GM12865 (cell line): ENCODE measurements at regions not wholly inside any gene's neighbourhood (a gene's known extent, or its start where the extent isn't known, plus 50 kb on each side); places are given as distances from the start of the nearest gene placed in this dataset.

Experiments used
- DNase-seq: peaks from one replicate; pipeline ENCODE4 v3.0.0; 2010; ENCODE audit warnings: low read depth
- H3K4me3 ChIP-seq: 2 replicates; pipeline ENCODE4 v1.5.1; 2011; ENCODE audit warnings: mild to moderate bottlenecking, low read depth, low read length, control low read depth
- TF ChIP-seq, protein P1 (sequence below): IDR thresholded peaks from 2 replicates; pipeline ENCODE4 v1.5.1; 2011; ENCODE audit warnings: low read length, control low read depth, low read depth, inconsistent platforms; ENCODE audit not compliant: insufficient read depth; ENCODE audit errors: missing control alignments

DNA sequence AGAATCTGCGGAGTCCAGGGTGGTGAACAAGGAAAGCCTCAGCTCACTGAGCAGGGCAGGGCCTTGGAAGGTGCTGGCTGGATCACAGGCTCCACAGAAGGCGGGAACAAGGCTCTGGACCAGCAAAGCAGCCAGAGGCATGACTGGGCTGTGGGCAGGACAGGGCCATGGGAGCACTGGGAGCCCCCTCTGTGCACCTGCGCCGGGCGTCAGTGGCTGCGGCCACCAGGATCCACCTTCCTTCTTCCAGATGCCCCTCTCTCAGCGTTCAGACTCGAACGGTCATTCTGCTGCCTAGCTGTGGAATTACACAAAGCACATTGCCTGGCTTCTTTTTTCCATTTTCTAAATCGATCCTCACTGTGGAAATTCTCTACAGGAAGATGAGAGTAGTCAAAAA, 621.2 kb downstream of the GALR1 start:
- DNase-seq = no peak
- TF ChIP-seq, protein P1, sequence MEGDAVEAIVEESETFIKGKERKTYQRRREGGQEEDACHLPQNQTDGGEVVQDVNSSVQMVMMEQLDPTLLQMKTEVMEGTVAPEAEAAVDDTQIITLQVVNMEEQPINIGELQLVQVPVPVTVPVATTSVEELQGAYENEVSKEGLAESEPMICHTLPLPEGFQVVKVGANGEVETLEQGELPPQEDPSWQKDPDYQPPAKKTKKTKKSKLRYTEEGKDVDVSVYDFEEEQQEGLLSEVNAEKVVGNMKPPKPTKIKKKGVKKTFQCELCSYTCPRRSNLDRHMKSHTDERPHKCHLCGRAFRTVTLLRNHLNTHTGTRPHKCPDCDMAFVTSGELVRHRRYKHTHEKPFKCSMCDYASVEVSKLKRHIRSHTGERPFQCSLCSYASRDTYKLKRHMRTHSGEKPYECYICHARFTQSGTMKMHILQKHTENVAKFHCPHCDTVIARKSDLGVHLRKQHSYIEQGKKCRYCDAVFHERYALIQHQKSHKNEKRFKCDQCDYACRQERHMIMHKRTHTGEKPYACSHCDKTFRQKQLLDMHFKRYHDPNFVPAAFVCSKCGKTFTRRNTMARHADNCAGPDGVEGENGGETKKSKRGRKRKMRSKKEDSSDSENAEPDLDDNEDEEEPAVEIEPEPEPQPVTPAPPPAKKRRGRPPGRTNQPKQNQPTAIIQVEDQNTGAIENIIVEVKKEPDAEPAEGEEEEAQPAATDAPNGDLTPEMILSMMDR = no peak
- no peak overlapping the region for H3K4me3 ChIP-seq

DNA sequence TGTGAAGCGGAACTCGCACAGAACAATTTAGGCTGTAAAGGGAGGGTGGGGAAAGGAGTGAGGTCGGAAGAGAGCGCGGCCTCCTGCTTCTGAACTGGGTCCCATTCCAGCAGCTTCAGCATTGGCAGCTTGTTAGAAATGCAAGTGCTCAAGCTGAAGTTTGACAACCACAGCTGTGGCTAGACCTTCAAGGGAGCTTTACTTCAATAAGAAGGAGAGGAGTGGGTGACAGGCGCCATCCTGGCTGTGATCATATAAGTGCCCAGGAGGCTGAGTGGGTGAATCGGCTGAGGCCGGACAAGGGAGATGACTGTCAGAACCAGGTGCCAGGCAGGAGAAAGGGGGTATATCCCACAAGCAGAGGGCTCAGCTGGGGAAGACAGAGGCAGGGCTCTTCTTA, 622.5 kb downstream of the GALR1 start:
- TF ChIP-seq, protein P1 = no peak
- no peak for DNase-seq
- H3K4me3 ChIP-seq = no peak overlapping the region

- no peak overlapping the region for H3K4me3 ChIP-seq
- no peak for DNase-seq
- TF ChIP-seq, protein P1 = no peak
Observed at GRCh38 chr18:77876319-77876865, 626.7 kb downstream of the GALR1 start.

DNA sequence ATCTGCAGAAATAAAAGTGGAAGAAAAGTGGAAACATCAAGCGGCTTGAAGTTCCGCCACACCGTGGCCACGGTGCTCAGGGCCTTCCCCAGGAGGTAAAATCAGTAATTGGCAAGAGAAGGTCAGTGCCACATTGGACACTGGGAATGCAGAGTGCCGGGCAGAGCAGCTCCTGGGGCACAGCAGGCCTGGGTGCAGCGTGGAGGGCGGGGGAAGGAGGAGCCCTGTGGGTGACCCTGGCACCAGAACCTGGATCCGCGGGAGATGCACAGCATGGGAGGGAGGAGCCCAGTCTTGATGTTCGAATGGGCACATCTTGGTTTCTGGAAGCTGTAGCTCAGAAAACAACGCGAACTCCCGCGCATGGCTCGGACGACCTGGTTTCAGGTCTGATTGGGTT, 630.2 kb downstream of the GALR1 start:
- DNase-seq = no peak
- TF ChIP-seq, protein P1 = no peak
- no peak overlapping the region for H3K4me3 ChIP-seq

GRCh38 chr18:77884454-77884853, 634.8 kb downstream of the GALR1 start:
- TF ChIP-seq, protein P1 = no peak
- H3K4me3 ChIP-seq = no peak overlapping the region
- DNase-seq = no peak

GRCh38 chr18:77894060-77894459, 644.4 kb downstream of the GALR1 start:
- no peak overlapping the region for H3K4me3 ChIP-seq
- no peak for DNase-seq
- TF ChIP-seq, protein P1 = no peak

DNA sequence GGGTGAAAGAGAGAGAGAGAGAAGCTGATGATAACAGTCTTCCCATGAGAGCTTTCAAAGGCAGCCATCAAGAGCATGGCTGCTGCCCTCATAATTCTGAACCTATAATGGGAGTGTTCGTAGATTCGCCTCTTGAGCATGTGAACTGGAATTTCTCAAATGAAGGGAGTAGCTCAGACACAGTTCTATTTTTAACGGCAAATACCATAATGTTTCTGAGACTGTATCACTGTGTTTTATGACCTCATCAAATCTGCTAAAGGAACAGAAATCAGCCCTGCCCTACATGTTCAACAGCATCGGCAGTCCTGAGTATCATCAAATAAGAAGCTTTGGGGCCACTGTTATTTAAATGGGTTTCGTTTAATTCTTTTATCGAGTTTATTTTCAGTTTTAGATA, 645.6 kb downstream of the GALR1 start:
- no peak overlapping the region for H3K4me3 ChIP-seq
- DNase-seq = no peak
- TF ChIP-seq, protein P1 = no peak
